ENCODE measurements at regions not wholly inside any gene's neighbourhood (a gene's known extent, or its start where the extent isn't known, plus 50 kb on each side); places are given as distances from the start of the nearest gene placed in this dataset.
A peak's percentile ranks its signal among the peaks of the same experiment; 100 is the strongest.

DNA sequence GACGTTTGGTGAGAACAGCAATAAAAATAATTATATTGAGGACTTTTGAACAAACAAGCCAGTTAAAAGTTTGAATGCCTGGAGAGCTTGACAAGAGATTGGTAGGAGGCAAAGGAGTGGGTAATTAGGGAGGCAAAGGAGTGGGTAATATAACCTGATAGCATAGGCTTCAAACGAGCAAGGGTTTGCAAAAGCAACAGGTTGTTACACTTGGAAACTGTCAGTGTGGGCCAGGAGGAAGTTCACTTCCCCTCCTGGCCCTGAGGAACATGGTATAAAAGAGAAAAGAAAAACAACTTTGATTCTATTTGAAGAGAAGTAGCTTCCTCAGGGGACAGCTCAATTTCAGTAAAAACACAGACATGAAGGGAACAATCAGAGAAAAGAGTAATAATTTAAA is 121.7 kb downstream of the CCER1 start:
- no peak for DNase-seq (ENCODE audit: low read depth)
- H3K4me3 ChIP-seq (ENCODE audit: low read depth, low read length) = no peak overlapping the region
- TF ChIP-seq, protein P1, sequence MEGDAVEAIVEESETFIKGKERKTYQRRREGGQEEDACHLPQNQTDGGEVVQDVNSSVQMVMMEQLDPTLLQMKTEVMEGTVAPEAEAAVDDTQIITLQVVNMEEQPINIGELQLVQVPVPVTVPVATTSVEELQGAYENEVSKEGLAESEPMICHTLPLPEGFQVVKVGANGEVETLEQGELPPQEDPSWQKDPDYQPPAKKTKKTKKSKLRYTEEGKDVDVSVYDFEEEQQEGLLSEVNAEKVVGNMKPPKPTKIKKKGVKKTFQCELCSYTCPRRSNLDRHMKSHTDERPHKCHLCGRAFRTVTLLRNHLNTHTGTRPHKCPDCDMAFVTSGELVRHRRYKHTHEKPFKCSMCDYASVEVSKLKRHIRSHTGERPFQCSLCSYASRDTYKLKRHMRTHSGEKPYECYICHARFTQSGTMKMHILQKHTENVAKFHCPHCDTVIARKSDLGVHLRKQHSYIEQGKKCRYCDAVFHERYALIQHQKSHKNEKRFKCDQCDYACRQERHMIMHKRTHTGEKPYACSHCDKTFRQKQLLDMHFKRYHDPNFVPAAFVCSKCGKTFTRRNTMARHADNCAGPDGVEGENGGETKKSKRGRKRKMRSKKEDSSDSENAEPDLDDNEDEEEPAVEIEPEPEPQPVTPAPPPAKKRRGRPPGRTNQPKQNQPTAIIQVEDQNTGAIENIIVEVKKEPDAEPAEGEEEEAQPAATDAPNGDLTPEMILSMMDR (IDR thresholded peaks at IDR 0.05; ENCODE audit: control insufficient read depth, extremely low read depth, insufficient read depth) = no peak

DNA sequence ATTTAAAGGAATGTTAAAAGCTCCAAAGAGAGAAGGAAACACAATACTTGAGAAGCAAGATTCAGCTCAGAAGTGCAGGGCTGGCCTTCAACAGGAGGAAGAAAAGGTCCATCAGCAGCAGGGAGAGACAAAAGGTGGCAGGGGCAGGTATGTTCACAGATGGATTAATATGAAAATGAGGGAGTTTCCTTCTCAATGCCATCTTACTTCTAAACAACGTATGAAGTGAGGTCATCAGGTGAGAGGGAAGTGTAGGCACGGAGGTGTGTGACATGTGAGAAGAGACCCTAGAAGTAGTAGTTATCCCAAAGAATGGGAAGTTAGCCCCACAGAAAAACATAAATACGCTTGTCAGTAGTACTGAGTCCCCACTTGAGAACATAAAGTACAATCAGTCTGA is 122.5 kb downstream of the CCER1 start:
- no peak overlapping the region for H3K4me3 ChIP-seq (ENCODE audit: low read depth, low read length)
- TF ChIP-seq, protein P1 (IDR thresholded peaks at IDR 0.05; ENCODE audit: control insufficient read depth, extremely low read depth, insufficient read depth) = no peak
- DNase-seq (ENCODE audit: low read depth) = no peak

DNA sequence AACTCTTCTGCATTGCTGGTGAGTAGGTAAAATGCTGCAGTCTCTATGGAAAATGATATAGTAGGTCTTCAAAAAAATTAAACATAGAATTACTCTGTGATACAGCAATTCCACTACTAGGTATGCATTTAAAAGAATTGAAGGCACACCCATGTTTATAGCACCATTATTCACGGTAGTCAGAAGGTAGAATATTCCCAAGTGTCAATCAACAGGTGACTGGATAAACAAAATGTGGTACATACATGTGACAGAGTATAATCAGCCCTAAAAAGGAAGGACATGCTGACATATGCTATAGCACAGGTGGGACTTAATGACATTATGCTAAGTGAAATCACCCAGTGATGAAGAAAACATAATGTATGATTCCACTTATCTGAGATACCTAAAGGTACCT is 123.3 kb downstream of the CCER1 start:
- TF ChIP-seq, protein P1 (IDR thresholded peaks at IDR 0.05; ENCODE audit: control insufficient read depth, extremely low read depth, insufficient read depth) = no peak
- H3K4me3 ChIP-seq (ENCODE audit: low read depth, low read length) = no peak overlapping the region
- no peak for DNase-seq (ENCODE audit: low read depth)

DNA sequence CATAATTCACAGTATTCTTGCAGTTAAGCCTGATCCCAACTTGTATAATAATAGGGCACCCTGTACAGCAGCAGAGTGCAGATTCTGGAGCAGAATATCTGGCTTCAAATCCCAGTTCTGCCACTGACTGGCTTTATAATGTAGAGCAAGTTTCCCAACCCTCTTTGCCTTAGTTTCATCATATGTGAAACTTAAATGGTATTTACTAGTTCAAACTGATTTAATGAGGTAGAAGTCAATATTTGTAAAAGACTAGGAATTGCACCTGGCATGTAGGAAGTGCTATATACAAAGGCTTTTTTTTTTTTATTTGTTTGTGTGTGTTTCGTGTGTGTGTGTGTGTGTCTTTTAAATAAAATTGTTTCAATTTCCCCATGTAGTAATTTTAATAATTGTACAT is 125.9 kb downstream of the CCER1 start:
- H3K4me3 ChIP-seq (ENCODE audit: low read depth, low read length) = no peak overlapping the region
- peak; percentile 86 for DNase-seq (ENCODE audit: low read depth)
- TF ChIP-seq, protein P1 (IDR thresholded peaks at IDR 0.05; ENCODE audit: control insufficient read depth, extremely low read depth, insufficient read depth) = no peak

DNA sequence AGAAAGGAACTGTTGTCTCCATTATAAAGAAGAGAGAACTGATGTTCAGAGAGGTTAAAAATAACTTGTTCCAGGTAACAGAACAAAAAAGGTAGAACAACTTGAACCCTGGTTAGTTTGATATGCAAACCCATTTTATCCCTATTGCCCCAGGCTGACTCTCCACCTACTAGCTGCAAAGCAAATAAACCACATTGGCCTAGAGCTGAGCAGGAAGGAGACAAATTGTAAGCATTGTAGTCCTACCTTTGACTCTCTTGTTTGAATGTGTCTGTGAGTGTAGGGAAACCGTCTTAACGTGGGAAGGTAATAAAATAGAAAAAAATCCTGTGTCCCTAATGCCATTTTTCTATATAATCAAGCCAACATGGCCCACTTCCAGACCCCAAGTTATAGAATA is 126.4 kb downstream of the CCER1 start:
- H3K4me3 ChIP-seq (ENCODE audit: low read depth, low read length) = no peak overlapping the region
- DNase-seq (ENCODE audit: low read depth) = no peak
- TF ChIP-seq, protein P1 (IDR thresholded peaks at IDR 0.05; ENCODE audit: control insufficient read depth, extremely low read depth, insufficient read depth) = no peak

DNA sequence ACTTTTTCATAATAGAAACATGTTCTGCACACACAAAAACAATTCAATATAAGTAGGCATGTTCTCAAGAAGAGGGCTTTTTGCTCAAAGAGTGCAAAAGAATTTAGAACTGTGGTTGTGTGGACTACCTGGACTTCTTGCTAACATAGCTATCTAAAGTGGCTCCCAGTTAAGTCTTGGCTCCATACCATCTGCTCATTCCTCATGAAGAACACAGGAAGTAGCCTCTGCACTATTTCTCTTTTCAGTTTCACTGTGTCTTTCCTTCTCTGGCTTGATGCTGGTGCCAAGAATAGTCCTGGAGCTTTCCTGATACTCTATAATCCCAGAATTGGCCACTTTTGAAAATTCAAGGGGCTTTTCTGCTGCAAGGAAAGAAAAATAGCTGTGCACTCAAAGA is 127.4 kb downstream of the CCER1 start:
- TF ChIP-seq, protein P1 (IDR thresholded peaks at IDR 0.05; ENCODE audit: control insufficient read depth, extremely low read depth, insufficient read depth) = no peak
- H3K4me3 ChIP-seq (ENCODE audit: low read depth, low read length) = no peak overlapping the region
- no peak for DNase-seq (ENCODE audit: low read depth)

DNA sequence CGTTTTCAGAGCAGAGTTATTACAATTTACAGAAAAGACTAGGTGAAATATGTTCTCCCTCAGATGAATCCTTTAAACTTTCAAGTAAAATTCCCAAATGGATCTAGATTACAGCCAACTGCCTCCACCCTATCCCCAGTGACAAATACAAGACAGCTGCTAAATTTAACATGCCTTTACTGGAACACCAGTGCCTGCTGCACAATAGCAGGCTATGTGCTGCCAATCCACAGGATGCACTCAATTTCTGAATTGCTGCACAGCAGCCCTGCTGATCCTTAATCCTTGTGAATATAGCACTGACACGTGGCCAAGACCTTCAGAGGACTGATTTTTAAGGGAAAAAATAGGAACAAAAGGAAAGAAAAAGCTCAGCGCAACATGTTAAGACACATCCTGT is 128.9 kb downstream of the CCER1 start:
- TF ChIP-seq, protein P1 (IDR thresholded peaks at IDR 0.05; ENCODE audit: control insufficient read depth, extremely low read depth, insufficient read depth) = no peak
- DNase-seq (ENCODE audit: low read depth) = no peak
- no peak overlapping the region for H3K4me3 ChIP-seq (ENCODE audit: low read depth, low read length)

Data from LNCaP clone FGC (cell line).